Trophoblast cell (in vitro differentiated cells and primary cell): ENCODE measurements at regions not wholly inside any gene's neighbourhood (a gene's known extent, or its start where the extent isn't known, plus 50 kb on each side); places are given as distances from the start of the nearest gene placed in this dataset.

Source experiments
- DNase-seq, 2 donors: peaks; one replicate each; pipeline ENCODE4 v3.0.0-alpha.2; 2016
- H2AFZ ChIP-seq: 2 replicates; pipeline ENCODE4 v1.6.1; 2013; ENCODE audit warnings: low read length, moderate library complexity, mild to moderate bottlenecking; ENCODE audit not compliant: insufficient read depth, poor library complexity
- H2AK5ac ChIP-seq: 2 replicates; pipeline ENCODE4 v1.6.1; 2013; ENCODE audit warnings: mild to moderate bottlenecking, low read length
- H2BK120ac ChIP-seq: 2 replicates; pipeline ENCODE4 v1.6.1; 2013; ENCODE audit warnings: low read length, mild to moderate bottlenecking, moderate library complexity; ENCODE audit not compliant: insufficient read depth, poor library complexity
- H2BK12ac ChIP-seq: 2 replicates; pipeline ENCODE4 v1.6.1; 2013; ENCODE audit warnings: mild to moderate bottlenecking, low read length, moderate library complexity
- H2BK5ac ChIP-seq: 2 replicates; pipeline ENCODE4 v1.6.1; 2013; ENCODE audit warnings: low read length, low read depth, moderate library complexity, mild to moderate bottlenecking; ENCODE audit not compliant: poor library complexity
- H3K14ac ChIP-seq: 2 replicates; pipeline ENCODE4 v1.6.1; 2013; ENCODE audit warnings: mild to moderate bottlenecking, low read length
- H3K18ac ChIP-seq: 2 replicates; pipeline ENCODE4 v1.6.1; 2013; ENCODE audit warnings: mild to moderate bottlenecking, low read length
- H3K23ac ChIP-seq: 2 replicates; pipeline ENCODE4 v1.6.1; 2013; ENCODE audit warnings: low read length
- H3K27ac ChIP-seq: 2 replicates; pipeline ENCODE4 v1.5.1; 2013; ENCODE audit warnings: low read depth, mild to moderate bottlenecking, inconsistent platforms, low read length, moderate library complexity
- H3K27me3 ChIP-seq: 2 replicates; pipeline ENCODE4 v1.6.1; 2013; ENCODE audit warnings: inconsistent platforms, mild to moderate bottlenecking, low read length, moderate library complexity; ENCODE audit not compliant: insufficient read depth
- H3K36me3 ChIP-seq, 2 experiments: 1 replicate in 1 of 2; 2 replicates in 1 of 2; pipeline ENCODE4 v1.6.1; 2013; ENCODE audit warnings: low read length in 2 of 2, mild to moderate bottlenecking in 2 of 2, moderate library complexity in 1 of 2; ENCODE audit not compliant: insufficient read depth in 2 of 2, control insufficient read depth in 1 of 2
- H3K4ac ChIP-seq: 2 replicates; pipeline ENCODE4 v1.6.1; 2013; ENCODE audit warnings: low read depth, mild to moderate bottlenecking, low read length, moderate library complexity
- H3K4me1 ChIP-seq, 2 experiments: 1 replicate in 1 of 2; 2 replicates in 1 of 2; pipeline ENCODE4 v1.6.1; 2013; ENCODE audit warnings: low read length in 2 of 2, mild to moderate bottlenecking in 2 of 2, moderate library complexity in 1 of 2; ENCODE audit not compliant: insufficient read depth in 2 of 2, control insufficient read depth in 1 of 2
- H3K4me2 ChIP-seq: 2 replicates; pipeline ENCODE4 v1.6.1; 2013; ENCODE audit warnings: inconsistent platforms, mild to moderate bottlenecking, low read length, moderate library complexity
- H3K4me3 ChIP-seq: 2 replicates; pipeline ENCODE4 v1.5.1; 2013; ENCODE audit warnings: mild to moderate bottlenecking, low read depth, low read length, inconsistent platforms
- H3K79me1 ChIP-seq: one replicate; pipeline ENCODE4 v1.6.1; 2013; ENCODE audit warnings: low read length
- H3K79me2 ChIP-seq: 2 replicates; pipeline ENCODE4 v1.6.1; 2013; ENCODE audit warnings: low read length, mild to moderate bottlenecking; ENCODE audit not compliant: control insufficient read depth, insufficient read depth, poor library complexity
- H3K9ac ChIP-seq: 2 replicates; pipeline ENCODE4 v1.6.1; 2013; ENCODE audit warnings: mild to moderate bottlenecking, low read length
- H3K9me3 ChIP-seq: 2 replicates; pipeline ENCODE4 v1.6.1; 2013; ENCODE audit warnings: low read depth, mild to moderate bottlenecking, control low read depth, inconsistent platforms, low read length; ENCODE audit not compliant: insufficient read depth
- H4K12ac ChIP-seq: 2 replicates; pipeline ENCODE4 v1.6.1; 2013; ENCODE audit warnings: low read depth, mild to moderate bottlenecking, low read length, moderate library complexity
- H4K8ac ChIP-seq: 2 replicates; pipeline ENCODE4 v1.6.1; 2013; ENCODE audit warnings: low read depth, mild to moderate bottlenecking, low read length, moderate library complexity
- H4K91ac ChIP-seq: one replicate; pipeline ENCODE4 v1.6.1; 2013; ENCODE audit warnings: low read depth, mild to moderate bottlenecking, low read length, moderate library complexity
- WGBS: extraction: QIAGEN DNeasy Blood & Tissue Kit; methylation state at CpG from one replicate; pipeline ENCODE4 v1.1.7; 2013; ENCODE audit warnings: missing lambda C conversion rate; ENCODE audit not compliant: insufficient read length, insufficient coverage; ENCODE audit errors: extremely low coverage; 5-methylcytosine and 5-hydroxymethylcytosine counted together

- Histone ChIP-seq H4K8ac (peak overlapping the region; percentile 38), H4K12ac (no peak overlapping the region), H2AFZ (no peak overlapping the region), H3K18ac (no peak overlapping the region), H3K27me3 (no peaks in the 10 kb centered on the region), H3K23ac (no peak overlapping the region), H2BK120ac (peak overlapping the region; percentile 88), H2AK5ac (no peak overlapping the region), H4K91ac (peak overlapping the region; percentile 92), H3K14ac (peak overlapping the region; percentile 89), H3K9me3 (no peaks in the 10 kb centered on the region), H3K4me1 (peaks cover 2 to 8% of the 10 kb centered on the region in 2 experiments), H2BK5ac (peak overlapping the region; percentile 96), H3K79me2 (no peaks in the 10 kb centered on the region), H3K4me2 (no peak overlapping the region), H3K4ac (no peak overlapping the region), H3K36me3 (no peaks in the 10 kb centered on the region), H3K79me1 (peaks cover 12% of the 10 kb centered on the region), H3K4me3 (no peak overlapping the region), H3K27ac (peak overlapping the region; percentile 94), H2BK12ac (peak overlapping the region; percentile 91), H3K9ac (no peak overlapping the region)
- WGBS: no CpG with 5 or more reads among the region's 2 CpGs
- DNase-seq: peak; percentile 26 to 63
These were observed 315.0 kb downstream of the TGFB2 start for GRCh38 chr1:218659911-218660677.

DNA sequence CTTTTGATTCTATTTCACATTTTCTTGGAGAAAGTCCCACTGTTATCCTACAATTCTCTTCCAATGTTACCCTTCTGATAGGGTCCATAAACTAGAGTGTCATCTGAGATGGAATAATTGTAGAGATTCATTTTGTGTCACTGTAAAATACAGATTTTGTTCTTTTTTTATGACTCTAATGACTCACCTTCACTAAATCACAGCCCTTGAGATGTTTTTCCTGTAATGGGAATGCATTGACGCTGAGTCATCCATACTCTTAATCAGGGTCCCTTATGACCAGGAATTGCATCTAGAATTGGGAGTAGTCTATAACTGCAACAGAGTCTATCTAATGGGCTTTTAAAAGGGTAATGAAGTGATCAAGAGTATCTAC lies 315.5 kb downstream of the TGFB2 start:
- Histone ChIP-seq H2BK5ac (no peak overlapping the region), H4K91ac (no peak overlapping the region), H3K4ac (no peak overlapping the region), H3K79me2 (no peaks in the 10 kb centered on the region), H3K36me3 (no peaks in the 10 kb centered on the region), H3K14ac (no peak overlapping the region), H3K4me2 (no peak overlapping the region), H3K9ac (no peak overlapping the region), H3K4me1 (peaks cover 2 to 8% of the 10 kb centered on the region in 2 experiments), H4K12ac (no peak overlapping the region), H3K79me1 (peaks cover 11% of the 10 kb centered on the region), H3K23ac (no peak overlapping the region), H2AK5ac (no peak overlapping the region), H2BK12ac (no peak overlapping the region), H3K27me3 (no peaks in the 10 kb centered on the region), H2AFZ (no peak overlapping the region), H3K4me3 (no peak overlapping the region), H2BK120ac (no peak overlapping the region), H3K18ac (no peak overlapping the region), H3K9me3 (no peaks in the 10 kb centered on the region), H4K8ac (no peak overlapping the region), H3K27ac (peak overlapping the region; percentile 94)
- WGBS: no CpG with 5 or more reads among the region's 1 CpG
- peak; percentile 34 to 72 for DNase-seq

- H4K8ac ChIP-seq: no peak overlapping the region
- WGBS: no CpG with 5 or more reads among the region's 3 CpGs
These were observed 316.3 kb downstream of the TGFB2 start for GRCh38 chr1:218661411-218661810.

DNA sequence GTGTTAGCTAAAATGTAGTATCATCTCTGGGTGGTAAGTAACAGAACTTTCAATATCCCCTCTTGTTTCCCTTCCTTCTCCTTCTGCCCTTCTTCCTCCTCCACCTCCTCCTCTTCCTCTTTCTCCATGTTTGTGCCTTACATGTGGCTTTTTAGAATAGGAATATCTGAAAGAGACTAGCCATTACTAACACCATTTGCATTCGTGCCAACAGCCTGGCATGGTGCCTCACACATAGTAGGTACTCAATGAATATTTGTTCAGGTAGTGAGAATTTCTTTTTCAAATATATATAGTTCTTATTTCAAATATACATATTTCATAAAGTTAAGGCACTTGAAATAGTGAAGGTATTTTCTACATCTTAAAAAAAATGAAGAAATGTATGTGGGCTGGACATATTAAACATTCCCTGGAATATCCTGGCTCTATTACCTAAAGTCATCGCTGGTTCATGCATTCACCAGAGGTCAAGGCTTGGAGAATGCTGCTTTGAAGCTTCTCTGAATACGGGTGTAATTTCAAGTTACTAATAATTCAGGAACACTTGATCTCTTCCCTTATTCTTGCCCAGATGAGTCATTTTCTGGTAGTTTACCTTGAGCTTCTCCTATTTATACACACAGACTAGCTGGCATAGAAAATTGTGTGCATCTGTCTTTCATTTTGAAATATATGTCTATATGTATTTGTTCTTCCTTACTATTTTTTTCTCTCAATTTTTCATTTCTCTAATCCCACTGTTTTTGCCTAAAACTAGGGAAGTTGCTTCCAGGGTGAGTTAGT lies 319.4 kb downstream of the TGFB2 start:
- no peak overlapping the region for H2AK5ac ChIP-seq
- H2AFZ ChIP-seq: no peak overlapping the region
- DNase-seq: peak; percentile 35 to 74
- no peak overlapping the region for H3K27ac ChIP-seq
- no peak overlapping the region for H3K4me2 ChIP-seq
- H4K91ac ChIP-seq: no peak overlapping the region
- no CpG with 5 or more reads among the region's 3 CpGs for WGBS
- peaks cover 2% of the 10 kb centered on the region in 2 experiments for H3K4me1 ChIP-seq
- peak overlapping the region; percentile 9 for H2BK12ac ChIP-seq
- no peak overlapping the region for H3K18ac ChIP-seq
- no peaks in the 10 kb centered on the region for H3K27me3 ChIP-seq
- no peak overlapping the region for H3K4me3 ChIP-seq
- H4K8ac ChIP-seq: no peak overlapping the region
- no peaks in the 10 kb centered on the region for H3K9me3 ChIP-seq
- H2BK120ac ChIP-seq: no peak overlapping the region
- no peak overlapping the region for H3K14ac ChIP-seq
- peaks cover 7% of the 10 kb centered on the region for H3K79me1 ChIP-seq
- no peak overlapping the region for H4K12ac ChIP-seq
- H2BK5ac ChIP-seq: no peak overlapping the region
- H3K9ac ChIP-seq: no peak overlapping the region
- no peaks in the 10 kb centered on the region for H3K79me2 ChIP-seq
- H3K36me3 ChIP-seq: no peaks in the 10 kb centered on the region
- H3K4ac ChIP-seq: no peak overlapping the region
- H3K23ac ChIP-seq: no peak overlapping the region

More at GRCh38 chr1:218661411-218661810, 316.3 kb downstream of the TGFB2 start:
- Histone ChIP-seq H3K14ac (peak overlapping the region; percentile 84), H3K18ac (no peak overlapping the region), H2BK120ac (peak overlapping the region; percentile 96), H3K9me3 (no peaks in the 10 kb centered on the region), H2BK5ac (peak overlapping the region; percentile 82), H3K27me3 (no peaks in the 10 kb centered on the region), H2AK5ac (no peak overlapping the region), H3K4ac (no peak overlapping the region), H2BK12ac (peak overlapping the region; percentile 100), H3K4me2 (no peak overlapping the region), H3K79me1 (peaks cover 11% of the 10 kb centered on the region), H3K36me3 (no peaks in the 10 kb centered on the region), H3K4me3 (no peak overlapping the region), H4K12ac (no peak overlapping the region), H3K79me2 (no peaks in the 10 kb centered on the region), H3K23ac (no peak overlapping the region), H2AFZ (no peak overlapping the region), H3K9ac (no peak overlapping the region), H3K4me1 (peaks cover 2 to 8% of the 10 kb centered on the region in 2 experiments), H4K91ac (peak overlapping the region; percentile 73), H3K27ac (peak overlapping the region; percentile 87)
- no peak for DNase-seq
